HCT116 (cell line): ENCODE measurements at regions not wholly inside any gene's neighbourhood (a gene's known extent, or its start where the extent isn't known, plus 50 kb on each side); places are given as distances from the start of the nearest gene placed in this dataset.

Source experiments
- ATAC-seq: fragments of 200-7000 bp; cut with Tn5 transposase; 2 replicates; pipeline ENCODE4 v1.9.1; 2020; ENCODE audit warnings: mild to moderate bottlenecking, moderate library complexity
- BruUV-seq: library from RNA; stranded (reverse); fragments of 400-500 nt; replicated peaks from 2 replicates; lab custom pipeline; 2021; lab: Mats Ljungman, UMichigan
- CTCF ChIA-PET: fragments of 300-600 bp; sonication (Branson Sonifier 250); formaldehyde crosslinking; loops from one replicate; lab custom pipeline; 2021; ENCODE audit warnings: antibody characterized with exemption; lab: Charles Lee
- POLR2A ChIA-PET: fragments of 300-600, 350-600 bp; sonication (Branson Sonifier 250); formaldehyde crosslinking; loops from one replicate; lab custom pipeline; 2021; ENCODE audit warnings: antibody characterized with exemption; lab: Charles Lee
- RAD21 ChIA-PET, 2 experiments: fragments of 300-600 bp; sonication (Branson Sonifier 250); formaldehyde crosslinking; loops; one replicate each; lab custom pipeline; 2023; ENCODE audit warnings: low total read pairs in 2 of 2; ENCODE audit not compliant: uncharacterized antibody in 2 of 2, unreplicated experiment in 2 of 2, low non-redundant PET in 1 of 2; lab: Charles Lee
- DNase-seq: peaks from one replicate; pipeline ENCODE4 v3.0.0-alpha.2; 2010; ENCODE audit warnings: low read depth, low spot score
- H2AFZ ChIP-seq: fragments of 200-600 bp; shearing (Covaris generic), sonication (generic); 2 replicates; pipeline ENCODE4 v1.6.1; 2017; ENCODE audit warnings: low read depth, mixed run types, mixed read lengths, antibody characterized with exemption, low read length; ENCODE audit not compliant: poor library complexity, severe bottlenecking
- H3K27ac ChIP-seq: 2 replicates; pipeline ENCODE4 v1.5.1; 2012; ENCODE audit warnings: low read depth, low read length
- H3K27me3 ChIP-seq: fragments of 200-600 bp; sonication (generic); 2 replicates; pipeline ENCODE4 v1.6.1; 2016; ENCODE audit warnings: mixed run types, low read length, mixed read lengths; ENCODE audit not compliant: insufficient read depth
- H3K36me3 ChIP-seq, 2 experiments: fragments of 200-500 bp in 1 of 2; fragments of 200-600 bp in 1 of 2; sonication (Bioruptor generic) in 1 of 2; sonication (generic) in 1 of 2; 2 replicates each; pipeline versions ENCODE4 v1.5.1 to v1.6.1; 2014 to 2016; ENCODE audit warnings: low read length in 2 of 2, inconsistent platforms in 1 of 2, mixed read lengths in 1 of 2, mixed run types in 1 of 2; ENCODE audit not compliant: insufficient read depth in 2 of 2, control insufficient read depth in 1 of 2
- H3K4me1 ChIP-seq, 2 experiments: fragments of 200-600 bp in 1 of 2; sonication (generic) in 1 of 2; 2 replicates each; pipeline versions ENCODE4 v1.5.1 to v1.6.1; 2012 to 2017; ENCODE audit warnings: low read length in 2 of 2, inconsistent platforms in 1 of 2, mild to moderate bottlenecking in 1 of 2, mixed read lengths in 1 of 2, mixed run types in 1 of 2, moderate library complexity in 1 of 2; ENCODE audit not compliant: insufficient read depth in 2 of 2, control insufficient read depth in 1 of 2
- H3K4me2 ChIP-seq: fragments of 200-600 bp; sonication (generic); 2 replicates; pipeline ENCODE4 v1.6.1; 2017; ENCODE audit warnings: mixed run types, low read length, mixed read lengths
- H3K4me3 ChIP-seq, 2 experiments: fragments of 200-600 bp in 1 of 2; sonication (generic) in 1 of 2; replicated peaks in 1 of 2; 2 replicates each; pipeline ENCODE4 v1.5.1; 2011 to 2016; ENCODE audit warnings: low read length in 2 of 2, control low read depth in 1 of 2, low read depth in 1 of 2, mild to moderate bottlenecking in 1 of 2, mixed read lengths in 1 of 2, mixed run types in 1 of 2
- H3K79me2 ChIP-seq: fragments of 200-600 bp; sonication (generic); 2 replicates; pipeline ENCODE4 v1.6.1; 2017; ENCODE audit warnings: mild to moderate bottlenecking, mixed run types, low read length, moderate library complexity, mixed read lengths; ENCODE audit not compliant: insufficient read depth
- H3K9ac ChIP-seq: fragments of 200-600 bp; sonication (generic); 2 replicates; pipeline ENCODE4 v1.6.1; 2016; ENCODE audit warnings: low read length, mixed read lengths
- H3K9me2 ChIP-seq: fragments of 200-600 bp; sonication (generic), shearing (Covaris generic); 2 replicates; pipeline ENCODE4 v1.6.1; 2017; ENCODE audit warnings: mixed run types, mild to moderate bottlenecking, moderate library complexity; ENCODE audit not compliant: insufficient read depth
- H3K9me3 ChIP-seq, 2 experiments: fragments of 200-500 bp in 1 of 2; fragments of 200-600 bp in 1 of 2; sonication (Bioruptor generic) in 1 of 2; sonication (generic) in 1 of 2; 2 replicates each; pipeline ENCODE4 v1.6.1; 2014 to 2017; ENCODE audit warnings: low read length in 2 of 2, mixed read lengths in 2 of 2, inconsistent platforms in 1 of 2, low read depth in 1 of 2, mild to moderate bottlenecking in 1 of 2, mixed run types in 1 of 2, moderate library complexity in 1 of 2; ENCODE audit not compliant: control insufficient read depth in 1 of 2, insufficient read depth in 1 of 2
- H4K20me1 ChIP-seq: fragments of 200-600 bp; sonication (generic), shearing (Covaris generic); 2 replicates; pipeline ENCODE4 v1.6.1; 2017; ENCODE audit warnings: mixed run types, mild to moderate bottlenecking, moderate library complexity; ENCODE audit not compliant: insufficient read depth
- CBX3 ChIP-seq: IDR thresholded peaks from 2 replicates; pipeline ENCODE4 v1.6.1; 2012; ENCODE audit warnings: low read depth
- CEBPB ChIP-seq: IDR thresholded peaks from 2 replicates; pipeline ENCODE4 v1.6.1; 2012; ENCODE audit warnings: low read depth
- EGR1 ChIP-seq: IDR thresholded peaks from 2 replicates; pipeline ENCODE4 v1.6.1; 2012; ENCODE audit warnings: low read depth
- ELF1 ChIP-seq: IDR thresholded peaks from 2 replicates; pipeline ENCODE4 v1.6.1; 2012; ENCODE audit warnings: low read depth, borderline replicate concordance
- EZH2phosphoT487 ChIP-seq: fragments of 200-600 bp; IDR thresholded peaks from 2 replicates; pipeline ENCODE4 v1.6.1; 2018; ENCODE audit warnings: antibody characterized with exemption, borderline replicate concordance
- JUND ChIP-seq: IDR thresholded peaks from 2 replicates; pipeline ENCODE4 v1.6.1; 2012
- MAX ChIP-seq: IDR thresholded peaks from 2 replicates; pipeline ENCODE4 v1.6.1; 2012
- POLR2A ChIP-seq: IDR thresholded peaks from 2 replicates; pipeline ENCODE4 v1.7.0; 2011; ENCODE audit warnings: borderline replicate concordance; ENCODE audit not compliant: insufficient read depth, insufficient read length; ENCODE audit errors: extremely low read depth
- POLR2AphosphoS5 ChIP-seq: IDR thresholded peaks from 2 replicates; pipeline ENCODE4 v1.6.1; 2011; ENCODE audit warnings: mild to moderate bottlenecking, low read depth, low read length, moderate library complexity
- RAD21 ChIP-seq: IDR thresholded peaks from 2 replicates; pipeline ENCODE4 v1.6.1; 2012; ENCODE audit warnings: low read depth, mild to moderate bottlenecking
- SP1 ChIP-seq: IDR thresholded peaks from 2 replicates; pipeline ENCODE4 v1.6.1; 2012; ENCODE audit warnings: low read depth
- SRF ChIP-seq: IDR thresholded peaks from 2 replicates; pipeline ENCODE4 v1.6.1; 2012; ENCODE audit warnings: low read depth
- TCF7L2 ChIP-seq: IDR thresholded peaks from 2 replicates; pipeline ENCODE4 v1.7.0; 2011; ENCODE audit warnings: borderline replicate concordance, inconsistent platforms; ENCODE audit not compliant: insufficient read depth, insufficient read length; ENCODE audit errors: extremely low read depth
- ZBTB33 ChIP-seq: IDR thresholded peaks from 2 replicates; pipeline ENCODE4 v1.6.1; 2011; ENCODE audit warnings: mild to moderate bottlenecking, low read length, moderate library complexity; ENCODE audit not compliant: insufficient replicate concordance; ENCODE audit errors: extremely low read depth
- ZNF274 ChIP-seq: fragments of 200-500 bp; sonication (Bioruptor generic); IDR thresholded peaks from 2 replicates; pipeline ENCODE4 v1.6.1; 2014; ENCODE audit warnings: mild to moderate bottlenecking, low read depth, low read length, inconsistent platforms
- intact Hi-C: fragments of 100-400 bp; cut with micrococcal nuclease; formaldehyde crosslinking; loops from 2 replicates; pipeline ENCODE4 v1.10.0; 2022
- TF ChIP-seq, protein P1 (sequence below), 3 experiments: fragments of 200-600 bp in 1 of 3; sonication (generic) in 1 of 3; IDR thresholded peaks in 2 of 3; conservative IDR thresholded peaks in 1 of 3; 2 replicates each; pipeline ENCODE4 v1.5.1; 2012 to 2017; ENCODE audit warnings: low read depth in 2 of 3, low read length in 2 of 3, antibody characterized with exemption in 1 of 3, borderline replicate concordance in 1 of 3, control low read depth in 1 of 3, mild to moderate bottlenecking in 1 of 3, mixed read lengths in 1 of 3, mixed run types in 1 of 3, moderate library complexity in 1 of 3; ENCODE audit not compliant: insufficient read depth in 1 of 3

DNA sequence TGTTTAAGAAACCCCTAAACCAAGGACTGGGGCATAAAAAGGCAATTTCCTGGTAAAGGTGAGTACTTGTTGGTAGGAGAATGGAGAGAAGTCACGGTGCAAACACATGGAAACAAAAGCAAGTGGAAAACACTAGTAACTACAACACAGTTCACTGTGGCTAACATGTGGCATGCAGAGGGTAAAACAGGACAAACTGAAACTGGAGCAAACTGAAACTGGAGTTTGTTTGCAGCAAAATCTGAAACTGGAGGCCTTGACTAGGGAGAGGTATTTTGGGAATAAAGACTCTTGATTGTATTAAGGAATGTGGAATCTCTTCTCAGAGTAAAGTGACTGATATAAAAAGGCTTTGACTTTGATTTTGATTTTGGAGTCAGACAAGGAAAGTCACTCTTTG, 376.3 kb upstream of the PRMT6 start:
- Histone ChIP-seq H4K20me1 (no peaks in the 10 kb centered on the region), H3K4me3 (no peak overlapping the region), H2AFZ (no peak overlapping the region), H3K27ac (no peak overlapping the region), H3K9me3 (peaks cover 0 to 5% of the 10 kb centered on the region in 2 experiments; a peak in 2 of 4 replicates), H3K27me3 (no peaks in the 10 kb centered on the region), H3K36me3 (no peaks in the 10 kb centered on the region), H3K79me2 (no peaks in the 10 kb centered on the region), H3K9ac (no peak overlapping the region), H3K4me2 (no peak overlapping the region), H3K9me2 (no peaks in the 10 kb centered on the region), H3K4me1 (no peaks in the 10 kb centered on the region)
- ChIA-PET CTCF (no interaction called here), POLR2A (no interaction called here), RAD21 (no interaction called here)
- TF ChIP-seq ZBTB33: no peak
- TF ChIP-seq POLR2A: no peak
- TF ChIP-seq ZNF274: no peak
- no peak for TF ChIP-seq SRF
- TF ChIP-seq EGR1: no peak
- no peak for TF ChIP-seq CBX3
- no peak for TF ChIP-seq CEBPB
- TF ChIP-seq EZH2phosphoT487: no peak
- intact Hi-C loops: no loop called here
- ATAC-seq (no peak), DNase-seq (no peak)
- no TSS peak for BruUV-seq

- H3K9me2 ChIP-seq: no peaks in the 10 kb centered on the region
- no peak overlapping the region for H2AFZ ChIP-seq
- BruUV-seq: no TSS peak
- no peak overlapping the region for H3K27ac ChIP-seq
- POLR2A ChIA-PET: no interaction called here
- H3K36me3 ChIP-seq: no peaks in the 10 kb centered on the region
- ATAC-seq (no peak), DNase-seq (no peak)
- RAD21 ChIA-PET: no interaction called here
- H3K4me1 ChIP-seq: no peaks in the 10 kb centered on the region
- H3K4me2 ChIP-seq: no peak overlapping the region
- H3K9me3 ChIP-seq: peaks cover 3 to 12% of the 10 kb centered on the region in 2 experiments; a peak in 2 of 4 replicates
- CTCF ChIA-PET: no interaction called here
- no peaks in the 10 kb centered on the region for H3K79me2 ChIP-seq
- H3K4me3 ChIP-seq: no peak overlapping the region
- H3K9ac ChIP-seq: no peak overlapping the region
- H3K27me3 ChIP-seq: no peaks in the 10 kb centered on the region
- intact Hi-C loops: no loop called here
- H4K20me1 ChIP-seq: no peaks in the 10 kb centered on the region
- no peak for TF ChIP-seq ELF1
- TF ChIP-seq EZH2phosphoT487: no peak
- TF ChIP-seq CBX3: no peak
- TF ChIP-seq CEBPB: no peak
- no peak for TF ChIP-seq JUND
- TF ChIP-seq TCF7L2: no peak
- TF ChIP-seq RAD21: no peak
- TF ChIP-seq, protein P1, sequence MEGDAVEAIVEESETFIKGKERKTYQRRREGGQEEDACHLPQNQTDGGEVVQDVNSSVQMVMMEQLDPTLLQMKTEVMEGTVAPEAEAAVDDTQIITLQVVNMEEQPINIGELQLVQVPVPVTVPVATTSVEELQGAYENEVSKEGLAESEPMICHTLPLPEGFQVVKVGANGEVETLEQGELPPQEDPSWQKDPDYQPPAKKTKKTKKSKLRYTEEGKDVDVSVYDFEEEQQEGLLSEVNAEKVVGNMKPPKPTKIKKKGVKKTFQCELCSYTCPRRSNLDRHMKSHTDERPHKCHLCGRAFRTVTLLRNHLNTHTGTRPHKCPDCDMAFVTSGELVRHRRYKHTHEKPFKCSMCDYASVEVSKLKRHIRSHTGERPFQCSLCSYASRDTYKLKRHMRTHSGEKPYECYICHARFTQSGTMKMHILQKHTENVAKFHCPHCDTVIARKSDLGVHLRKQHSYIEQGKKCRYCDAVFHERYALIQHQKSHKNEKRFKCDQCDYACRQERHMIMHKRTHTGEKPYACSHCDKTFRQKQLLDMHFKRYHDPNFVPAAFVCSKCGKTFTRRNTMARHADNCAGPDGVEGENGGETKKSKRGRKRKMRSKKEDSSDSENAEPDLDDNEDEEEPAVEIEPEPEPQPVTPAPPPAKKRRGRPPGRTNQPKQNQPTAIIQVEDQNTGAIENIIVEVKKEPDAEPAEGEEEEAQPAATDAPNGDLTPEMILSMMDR (IDR thresholded peaks at IDR 0.05 in 2 of 3, conservative IDR thresholded peaks at IDR 0.05 in 1 of 3; ENCODE audit: borderline replicate concordance in 1 of 3, insufficient read depth in 1 of 3, low read depth in 2 of 3, low read length in 2 of 3): no peak
- no peak for TF ChIP-seq POLR2AphosphoS5
- TF ChIP-seq POLR2A: no peak
- no peak for TF ChIP-seq MAX
- TF ChIP-seq SP1: no peak
Measured at GRCh38 chr1:106680776-106681344, 375.6 kb upstream of the PRMT6 start.
